HEK293T (cell line): ENCODE measurements at regions not wholly inside any gene's neighbourhood (a gene's known extent, or its start where the extent isn't known, plus 50 kb on each side); places are given as distances from the start of the nearest gene placed in this dataset.

Source experiments
- CTCF ChIA-PET: fragments of 350-600 bp; formaldehyde crosslinking; extraction: SDS; loops from one replicate; lab custom pipeline; 2021; ENCODE audit warnings: antibody characterized with exemption, inconsistent platforms; lab: Yijun Ruan, JAX
- POLR2A ChIA-PET: fragments of 350-600 bp; formaldehyde crosslinking; extraction: SDS; loops from one replicate; lab custom pipeline; 2020; ENCODE audit warnings: antibody characterized with exemption, inconsistent platforms; lab: Yijun Ruan, JAX
- DNase-seq: peaks from one replicate; pipeline ENCODE4 v3.0.0; 2012; ENCODE audit warnings: mixed read lengths; ENCODE audit errors: extremely low spot score
- ARNT ChIP-seq: fragments of 450-650 bp; IDR thresholded peaks from 2 replicates; pipeline ENCODE4 v1.6.1; 2017; ENCODE audit warnings: mild to moderate bottlenecking
- BHLHE40 ChIP-seq: fragments of 450-650 bp; IDR thresholded peaks from 2 replicates; pipeline ENCODE4 v1.6.1; 2016; ENCODE audit warnings: mild to moderate bottlenecking, moderate library complexity, borderline replicate concordance
- CTBP1 ChIP-seq: fragments of 450-650 bp; IDR thresholded peaks from 2 replicates; pipeline ENCODE4 v1.6.1; 2016; ENCODE audit warnings: borderline replicate concordance
- ELF4 ChIP-seq: fragments of 450-650 bp; IDR thresholded peaks from 2 replicates; pipeline ENCODE4 v1.6.1; 2017; ENCODE audit warnings: antibody characterized with exemption
- FOXA1 ChIP-seq: fragments of 450-650 bp; IDR thresholded peaks from 2 replicates; pipeline ENCODE4 v1.6.1; 2016; ENCODE audit warnings: mild to moderate bottlenecking
- FOXK2 ChIP-seq: fragments of 450-650 bp; IDR thresholded peaks from 2 replicates; pipeline ENCODE4 v1.6.1; 2016; ENCODE audit warnings: mild to moderate bottlenecking
- FOXM1 ChIP-seq: fragments of 450-650 bp; IDR thresholded peaks from 2 replicates; pipeline ENCODE4 v1.6.1; 2017; ENCODE audit warnings: mild to moderate bottlenecking, borderline replicate concordance
- HDGF ChIP-seq: fragments of 450-650 bp; IDR thresholded peaks from 2 replicates; pipeline ENCODE4 v1.6.1; 2017; ENCODE audit warnings: antibody characterized with exemption, borderline replicate concordance
- L3MBTL2 ChIP-seq: fragments of 450-650 bp; conservative IDR thresholded peaks from 2 replicates; pipeline ENCODE4 v1.6.1; 2016; ENCODE audit warnings: mild to moderate bottlenecking
- LEF1 ChIP-seq: fragments of 450-650 bp; IDR thresholded peaks from 2 replicates; pipeline ENCODE4 v1.6.1; 2017; ENCODE audit warnings: mild to moderate bottlenecking, borderline replicate concordance
- NFRKB ChIP-seq: fragments of 450-650 bp; IDR thresholded peaks from 2 replicates; pipeline ENCODE4 v1.6.1; 2016; ENCODE audit warnings: mild to moderate bottlenecking, moderate library complexity
- SP1 ChIP-seq: fragments of 450-650 bp; IDR thresholded peaks from 2 replicates; pipeline ENCODE4 v1.6.1; 2017
- SUZ12 ChIP-seq: fragments of 450-650 bp; IDR thresholded peaks from 2 replicates; pipeline ENCODE4 v1.6.1; 2016; ENCODE audit warnings: mild to moderate bottlenecking
- TARDBP ChIP-seq: fragments of 450-650 bp; IDR thresholded peaks from 2 replicates; pipeline ENCODE4 v1.6.1; 2016
- ZNF384 ChIP-seq: fragments of 450-650 bp; IDR thresholded peaks from 2 replicates; pipeline ENCODE4 v1.6.1; 2016
- TF ChIP-seq, protein P1 (sequence below): fragments of 450-650 bp; IDR thresholded peaks from 2 replicates; pipeline ENCODE4 v1.6.1; 2016

- CTCF ChIA-PET: no interaction called here
- TF ChIP-seq BHLHE40: no peak
- TF ChIP-seq TARDBP: no peak
- TF ChIP-seq, protein P1, sequence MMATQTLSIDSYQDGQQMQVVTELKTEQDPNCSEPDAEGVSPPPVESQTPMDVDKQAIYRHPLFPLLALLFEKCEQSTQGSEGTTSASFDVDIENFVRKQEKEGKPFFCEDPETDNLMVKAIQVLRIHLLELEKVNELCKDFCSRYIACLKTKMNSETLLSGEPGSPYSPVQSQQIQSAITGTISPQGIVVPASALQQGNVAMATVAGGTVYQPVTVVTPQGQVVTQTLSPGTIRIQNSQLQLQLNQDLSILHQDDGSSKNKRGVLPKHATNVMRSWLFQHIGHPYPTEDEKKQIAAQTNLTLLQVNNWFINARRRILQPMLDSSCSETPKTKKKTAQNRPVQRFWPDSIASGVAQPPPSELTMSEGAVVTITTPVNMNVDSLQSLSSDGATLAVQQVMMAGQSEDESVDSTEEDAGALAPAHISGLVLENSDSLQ: no peak
- TF ChIP-seq HDGF: no peak
- TF ChIP-seq SP1: no peak
- TF ChIP-seq FOXM1: no peak
- no peak for DNase-seq
- POLR2A ChIA-PET: no interaction called here
These were observed 102.2 kb upstream of the MIER3 start for GRCh38 chr5:57054135-57054534.

GRCh38 chr5:57054671-57055070 is 102.7 kb upstream of the MIER3 start:
- TF ChIP-seq LEF1 (no peak), L3MBTL2 (no peak), TARDBP (no peak), HDGF (no peak), SUZ12 (no peak), FOXA1 (no peak), ELF4 (no peak), ZNF384 (no peak), BHLHE40 (no peak), CTBP1 (no peak), FOXM1 (no peak), SP1 (no peak), ARNT (no peak)
- TF ChIP-seq, protein P1: no peak
- no peak for DNase-seq
- ChIA-PET POLR2A (no interaction called here), CTCF (no interaction called here)

DNA sequence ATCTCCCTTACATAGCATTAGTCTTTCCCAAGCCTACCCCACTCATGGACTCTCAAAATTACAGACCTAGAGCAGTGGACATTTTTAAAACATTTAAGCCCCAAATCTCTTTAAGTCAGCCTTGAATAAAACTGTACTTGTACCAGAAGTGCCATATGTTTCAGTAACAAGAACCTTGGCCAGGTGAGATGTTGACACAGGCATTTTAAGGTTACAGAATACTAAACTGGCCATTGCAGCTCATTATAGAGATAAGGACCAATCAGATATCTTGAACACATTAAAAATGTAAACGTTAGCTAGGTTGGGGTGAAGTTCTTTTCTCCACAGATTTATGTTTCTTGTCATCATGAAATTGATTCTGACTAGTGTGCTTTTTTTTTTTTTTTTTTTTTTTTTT is 103.8 kb upstream of the MIER3 start:
- TF ChIP-seq ARNT (no peak), CTBP1 (no peak), FOXK2 (no peak), ELF4 (no peak), FOXA1 (no peak), L3MBTL2 (no peak), SP1 (no peak), LEF1 (no peak), HDGF (no peak)
- DNase-seq: no peak
- ChIA-PET POLR2A (no interaction called here), CTCF (no interaction called here)

GRCh38 chr5:57063773-57064172 is 110.1 kb upstream of the GPBP1 start:
- ChIA-PET CTCF (no interaction called here), POLR2A (no interaction called here)
- no peak for DNase-seq
- TF ChIP-seq HDGF (no peak), L3MBTL2 (no peak), SP1 (no peak), ELF4 (no peak), FOXK2 (no peak), ARNT (no peak), ZNF384 (no peak), SUZ12 (no peak), LEF1 (no peak)
- TF ChIP-seq, protein P1: no peak

- CTCF ChIA-PET: interaction anchor here (0.7 kb wide), 1 partner anchor 12 kb away, joined by 4 read pairs; no protein-coding TSS in a partner anchor
- no peak for DNase-seq
- TF ChIP-seq TARDBP: no peak
- no peak for TF ChIP-seq LEF1
- no peak for TF ChIP-seq FOXA1
- TF ChIP-seq SP1: no peak
- TF ChIP-seq FOXM1: no peak
- TF ChIP-seq HDGF: no peak
- TF ChIP-seq ARNT: no peak
- no peak for TF ChIP-seq CTBP1
- TF ChIP-seq, protein P1: no peak
- TF ChIP-seq ZNF384: no peak
- POLR2A ChIA-PET: interaction anchor here (1.3 kb wide), 1 partner anchor 157 kb away, joined by 5 read pairs; the partner anchor contains the start of gene SETD9
These were observed 106.8 kb upstream of the GPBP1 start for GRCh38 chr5:57066924-57067596.

- ChIA-PET POLR2A (interaction anchor here (1.3 kb wide), 1 partner anchor 158 kb away, joined by 5 read pairs; the partner anchor contains the start of gene SETD9), CTCF (interaction anchor here (0.7 kb wide), 1 partner anchor 11 kb away, joined by 4 read pairs; no protein-coding TSS in a partner anchor)
- DNase-seq: no peak
- no peak for TF ChIP-seq ZNF384
- no peak for TF ChIP-seq FOXK2
- no peak for TF ChIP-seq FOXA1
- TF ChIP-seq TARDBP: no peak
- no peak for TF ChIP-seq LEF1
- no peak for TF ChIP-seq HDGF
- TF ChIP-seq, protein P1: no peak
- TF ChIP-seq CTBP1: no peak
- TF ChIP-seq ARNT: no peak
- no peak for TF ChIP-seq L3MBTL2
- no peak for TF ChIP-seq ELF4
- TF ChIP-seq BHLHE40: no peak
- no peak for TF ChIP-seq SP1
- TF ChIP-seq SUZ12: no peak
- no peak for TF ChIP-seq NFRKB
- TF ChIP-seq FOXM1: no peak
These were observed 106.3 kb upstream of the GPBP1 start for GRCh38 chr5:57067597-57067924.
